ENCODE measurements at regions not wholly inside any gene's neighbourhood (a gene's known extent, or its start where the extent isn't known, plus 50 kb on each side); places are given as distances from the start of the nearest gene placed in this dataset.

DNA sequence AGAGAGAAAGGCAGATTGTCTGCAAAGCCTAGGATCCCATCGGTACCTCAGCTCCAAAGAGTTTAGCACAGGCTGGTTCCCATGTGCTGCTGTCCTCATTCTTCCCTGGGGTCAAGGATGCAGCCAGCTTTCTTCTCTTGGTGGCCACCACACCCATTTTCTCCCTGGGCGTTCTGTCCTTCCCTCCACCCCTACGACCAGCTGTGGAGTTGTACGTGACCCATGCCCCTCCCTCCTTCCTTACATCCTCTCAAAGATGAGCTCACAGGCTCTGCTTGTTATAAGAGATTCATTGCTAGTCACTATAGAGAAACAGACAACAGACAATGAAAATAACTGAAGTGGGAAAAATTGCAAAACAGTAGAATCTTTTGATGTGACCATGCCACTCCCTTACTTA lies 74.0 kb upstream of the KLF3 start:
- no peak for TF ChIP-seq YY1 (IDR thresholded peaks at IDR 0.05; ENCODE audit: insufficient read depth, insufficient read length)
- TF ChIP-seq SUZ12 (IDR thresholded peaks at IDR 0.05; ENCODE audit: extremely low read depth, insufficient read depth, insufficient read length), result no peak
- no peak for TF ChIP-seq ZNF274 (IDR thresholded peaks at IDR 0.05; ENCODE audit: low read depth, low read length)
